Stimulated activated CD4-positive, alpha-beta T cell treated with anti-CD3 and anti-CD28 coated beads, Interleukin-4, amount 100 ng/mL, for 4 hours (primary cell): ENCODE measurements at regions not wholly inside any gene's neighbourhood (a gene's known extent, or its start where the extent isn't known, plus 50 kb on each side); places are given as distances from the start of the nearest gene placed in this dataset.

Source experiments
- DNase-seq, 2 experiments: peaks; one replicate each; pipeline ENCODE4 v3.0.0-alpha.2; 2020

DNA sequence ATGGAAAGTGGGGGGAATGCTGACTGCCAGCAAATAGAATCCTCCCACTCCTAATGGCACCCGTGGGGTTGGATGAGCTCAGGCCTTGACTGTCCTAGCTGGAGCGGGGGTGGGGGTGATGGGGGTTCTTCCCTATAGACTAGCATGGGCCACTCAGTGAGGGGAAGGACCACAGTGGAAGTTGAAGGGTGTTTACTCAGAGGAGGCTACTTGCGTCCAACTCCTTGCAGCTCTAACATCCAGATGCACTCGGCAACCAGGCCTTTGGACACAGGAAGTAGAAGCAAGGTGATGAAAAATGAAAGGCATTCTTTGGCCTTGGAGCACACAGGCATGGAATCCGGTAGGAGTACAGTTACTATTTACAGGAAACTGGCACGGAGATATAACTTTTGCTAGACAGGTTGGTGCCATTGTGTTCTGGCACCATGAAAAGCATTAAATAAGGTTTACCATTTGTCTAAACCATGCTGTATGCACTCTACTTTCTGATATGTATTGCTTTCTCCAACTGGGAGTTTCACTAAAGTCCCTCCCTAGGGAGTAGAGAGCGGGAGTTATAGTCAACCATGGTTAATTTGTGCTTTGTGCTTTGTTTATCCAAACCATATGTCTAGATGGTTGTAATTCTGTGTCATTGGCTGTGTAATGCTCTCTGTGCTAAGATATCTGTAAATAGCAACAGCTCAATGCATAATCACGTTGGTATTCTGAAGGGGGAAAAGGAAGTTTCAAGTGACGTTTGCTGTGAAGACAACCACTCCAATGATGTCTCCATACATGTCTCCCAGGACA is 125.3 kb downstream of the TSHZ3 start:
- DNase-seq = no peak

- peak in 1 of 2 experiments; percentile 27 for DNase-seq
These were observed 128.7 kb downstream of the TSHZ3 start for GRCh38 chr19:31220540-31220939.

- no peak for DNase-seq
These were observed 134.2 kb downstream of the TSHZ3 start for GRCh38 chr19:31214997-31215396.

- peak; percentile 70 to 93 for DNase-seq
These were observed 135.2 kb downstream of the TSHZ3 start for GRCh38 chr19:31214086-31214485.

- no peak for DNase-seq
These were observed 138.1 kb downstream of the TSHZ3 start for GRCh38 chr19:31211088-31211487.

DNA sequence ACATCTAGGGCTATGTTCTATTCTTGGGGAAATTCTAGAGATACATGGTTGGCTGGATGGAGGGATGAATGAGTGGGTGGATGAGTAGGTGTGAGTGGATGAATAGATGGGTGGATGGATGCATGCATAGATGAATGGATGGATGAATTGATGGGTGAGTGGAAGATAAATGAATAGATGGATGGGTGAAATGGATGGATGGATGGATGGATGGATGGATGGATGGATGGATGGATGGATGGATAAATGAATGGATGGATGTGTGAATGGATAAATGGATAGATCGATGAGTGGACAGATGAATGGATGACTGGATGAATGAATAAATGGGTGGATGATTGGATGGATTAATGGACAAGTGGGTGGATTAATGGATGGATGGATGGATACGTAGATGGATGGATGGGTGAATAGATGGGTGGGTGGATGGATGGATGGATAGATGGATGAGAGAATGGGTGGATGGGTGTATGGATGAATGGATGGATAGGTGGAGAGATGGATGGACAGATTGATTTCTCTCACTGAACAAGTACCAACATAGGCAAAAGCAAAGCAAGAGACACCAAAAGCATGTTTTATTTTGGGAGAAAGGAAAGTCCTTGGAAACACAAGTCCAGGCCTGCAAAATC is 143.2 kb downstream of the TSHZ3 start:
- no peak for DNase-seq

- no peak for DNase-seq
These were observed 145.1 kb downstream of the TSHZ3 start for GRCh38 chr19:31204115-31204514.

DNA sequence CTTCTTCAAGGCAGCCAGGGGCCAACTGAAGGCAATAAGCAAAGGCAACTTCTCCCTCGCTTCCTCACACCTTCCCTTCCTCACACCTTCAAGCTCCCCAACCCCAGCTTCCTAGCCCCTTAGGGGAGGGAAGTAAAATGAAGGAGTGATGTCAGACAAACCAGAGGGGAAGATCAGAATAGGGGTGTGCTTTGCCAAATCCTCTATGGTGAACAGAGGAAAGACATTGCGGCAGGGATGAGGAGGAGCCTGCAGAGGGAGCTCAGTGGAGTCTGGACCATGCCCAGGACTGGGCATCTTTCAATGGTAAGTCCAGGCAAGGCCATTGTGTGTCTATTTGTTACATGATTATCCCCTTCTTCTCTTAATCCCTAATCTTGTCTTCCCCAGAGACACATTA is 164.0 kb downstream of the TSHZ3 start:
- no peak for DNase-seq

DNA sequence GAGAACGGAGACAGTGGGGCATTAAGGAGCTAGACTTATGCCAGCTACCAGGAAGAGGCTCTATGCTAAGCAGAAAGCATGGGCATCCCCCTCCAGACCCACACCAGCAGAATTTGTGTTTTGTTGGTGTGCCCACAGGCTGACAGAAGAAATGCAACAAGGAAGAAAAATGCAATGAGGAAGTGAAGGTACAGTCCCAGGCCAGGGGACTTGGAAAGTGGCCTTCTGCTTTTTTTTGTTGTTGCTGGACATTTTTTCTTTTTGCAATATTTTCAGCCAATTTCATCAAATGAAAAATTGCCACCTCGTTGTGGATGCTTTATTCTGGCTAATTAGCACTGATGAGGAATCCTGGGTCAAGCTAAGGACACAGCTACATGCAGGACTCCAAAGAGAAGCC is 167.7 kb downstream of the TSHZ3 start:
- DNase-seq = no peak

DNA sequence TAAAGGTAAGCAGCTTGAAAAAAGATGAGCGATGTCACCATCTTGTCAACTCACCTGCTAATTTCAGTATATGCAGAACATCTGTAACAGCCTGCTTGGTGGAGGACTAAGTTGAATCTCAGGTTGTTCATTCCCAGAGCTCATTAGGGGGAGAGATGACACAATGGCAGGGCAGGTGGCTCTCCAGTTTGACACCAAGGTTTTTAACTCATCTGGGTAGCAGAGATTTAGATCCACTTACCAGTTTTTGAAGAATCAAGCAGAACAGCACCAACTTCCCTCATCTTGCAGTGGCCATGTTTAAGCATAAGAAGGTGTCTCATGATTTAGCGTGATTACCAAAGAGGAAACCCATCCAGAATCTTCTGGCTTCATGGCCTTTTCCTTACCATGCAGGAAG is 168.3 kb downstream of the TSHZ3 start:
- no peak for DNase-seq

- DNase-seq = no peak
These were observed 169.8 kb downstream of the TSHZ3 start for GRCh38 chr19:31179471-31179852.

DNA sequence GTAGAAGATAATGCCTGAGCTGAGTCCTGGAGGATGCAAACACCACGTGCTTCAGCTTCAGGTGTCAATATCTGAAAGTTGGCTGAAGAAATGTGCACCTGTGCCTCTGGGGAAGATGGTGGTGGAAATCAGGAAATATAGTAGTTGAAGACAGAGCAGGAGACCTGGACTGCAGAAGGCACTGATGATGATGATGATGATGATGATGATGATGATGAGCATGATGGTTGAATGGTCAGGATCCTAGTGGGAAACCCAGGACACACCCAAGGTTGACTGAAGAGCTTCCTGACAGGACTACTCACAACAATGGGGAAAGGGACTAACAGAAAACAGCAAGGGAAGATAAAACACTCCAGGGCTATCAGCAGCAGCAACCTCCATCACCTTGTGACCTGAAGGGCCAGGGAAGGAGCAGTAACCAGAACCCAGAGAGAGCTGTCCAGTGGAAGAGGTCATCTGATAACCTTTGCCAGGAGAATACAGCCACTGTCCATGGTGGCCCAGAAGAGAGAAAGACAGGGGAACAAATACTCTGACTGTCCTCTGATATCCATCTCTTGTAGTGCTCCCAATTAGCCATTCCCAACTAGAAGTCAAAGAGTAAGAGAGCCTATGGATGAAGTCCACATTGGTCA is 170.3 kb downstream of the TSHZ3 start:
- DNase-seq = no peak

GRCh38 chr19:31177246-31177645 is 172.0 kb downstream of the TSHZ3 start:
- DNase-seq = no peak

DNA sequence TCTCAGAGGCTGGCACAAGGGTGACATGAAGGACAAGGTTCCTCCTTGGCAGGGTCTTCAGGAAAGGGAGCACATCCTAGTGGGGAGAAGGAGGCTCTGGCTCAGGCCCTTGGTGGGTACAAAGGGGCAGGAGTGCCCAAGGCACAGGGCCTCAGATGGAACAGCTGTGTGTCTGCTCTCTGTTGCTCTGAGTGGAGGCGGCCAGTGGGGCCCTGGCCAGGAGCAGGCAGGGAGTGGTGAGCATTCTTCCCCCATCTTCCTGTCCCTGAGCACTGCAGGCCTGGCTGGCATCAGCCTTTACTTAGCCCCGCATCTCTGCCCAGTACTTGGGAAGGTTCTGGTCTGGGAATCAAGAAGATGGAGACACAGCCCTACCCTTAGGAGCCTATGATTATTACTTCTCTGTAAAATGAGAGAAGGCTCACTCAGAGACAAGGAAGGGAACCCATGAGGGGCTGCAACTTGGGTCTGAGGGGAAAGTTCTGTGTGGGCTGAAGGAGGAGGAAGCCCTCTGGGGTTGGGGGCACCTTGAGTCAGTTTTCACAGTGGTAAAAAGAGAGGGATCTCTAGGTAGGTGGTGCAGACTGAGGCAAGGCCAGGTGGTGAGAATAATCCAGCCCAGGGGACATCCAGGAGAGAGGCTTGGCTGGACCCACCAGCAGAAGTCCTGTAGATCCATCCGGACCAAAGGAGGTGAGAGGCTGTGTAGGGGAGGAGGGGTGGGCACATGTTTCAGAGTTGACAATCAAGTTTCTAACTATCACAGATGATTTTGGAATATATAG is 173.5 kb downstream of the TSHZ3 start:
- DNase-seq = no peak

GRCh38 chr19:31174948-31175347 is 174.3 kb downstream of the TSHZ3 start:
- DNase-seq = no peak

DNA sequence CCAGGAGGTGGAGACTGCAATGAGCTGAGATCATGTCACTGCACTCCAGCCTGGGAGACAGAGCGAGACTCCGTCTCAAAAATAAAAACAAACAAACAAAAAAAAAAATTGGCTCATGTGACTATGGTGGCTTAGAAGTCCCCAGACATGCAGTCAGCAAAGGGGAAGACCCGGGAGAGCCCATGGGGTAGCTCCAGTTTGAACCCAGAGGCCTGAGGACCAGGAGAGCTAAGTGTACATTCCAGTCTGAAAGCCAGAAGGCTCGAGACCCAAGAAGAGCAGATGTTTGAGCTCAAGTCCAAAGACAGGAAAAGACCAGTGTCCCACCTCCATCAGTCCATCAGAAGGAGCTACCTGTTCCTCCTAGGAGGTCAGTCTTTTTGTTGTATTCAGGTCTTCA is 175.2 kb downstream of the TSHZ3 start:
- no peak for DNase-seq

GRCh38 chr19:31171936-31172335 is 177.3 kb downstream of the TSHZ3 start:
- no peak for DNase-seq

GRCh38 chr19:31170046-31170445 is 179.2 kb downstream of the TSHZ3 start:
- no peak for DNase-seq

DNA sequence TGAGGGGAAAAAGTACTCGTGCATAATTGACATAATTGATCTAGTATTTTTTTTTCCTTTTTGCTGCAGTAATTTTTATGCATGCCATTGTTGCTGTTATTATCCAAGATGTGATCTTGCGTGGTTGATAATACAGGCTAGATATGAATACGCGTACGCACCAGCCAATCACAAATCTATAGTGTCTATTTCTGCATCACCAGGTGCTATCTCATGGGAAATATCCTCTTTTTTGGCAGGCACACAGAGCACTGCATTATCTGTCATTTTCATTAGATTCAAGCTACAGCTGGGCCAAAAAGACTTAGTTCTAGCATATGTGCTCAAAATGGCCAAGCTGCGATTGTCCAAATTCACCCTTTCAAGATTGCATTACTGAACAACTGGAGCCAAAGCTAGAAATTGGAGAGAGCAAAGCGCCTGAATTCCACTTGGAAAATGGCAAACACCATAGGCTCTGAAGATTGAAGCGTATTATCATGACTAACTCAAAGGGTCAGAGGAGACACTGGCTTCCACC is 181.1 kb downstream of the TSHZ3 start:
- no peak for DNase-seq

GRCh38 chr19:31167690-31168089 is 181.5 kb downstream of the TSHZ3 start:
- no peak for DNase-seq

DNA sequence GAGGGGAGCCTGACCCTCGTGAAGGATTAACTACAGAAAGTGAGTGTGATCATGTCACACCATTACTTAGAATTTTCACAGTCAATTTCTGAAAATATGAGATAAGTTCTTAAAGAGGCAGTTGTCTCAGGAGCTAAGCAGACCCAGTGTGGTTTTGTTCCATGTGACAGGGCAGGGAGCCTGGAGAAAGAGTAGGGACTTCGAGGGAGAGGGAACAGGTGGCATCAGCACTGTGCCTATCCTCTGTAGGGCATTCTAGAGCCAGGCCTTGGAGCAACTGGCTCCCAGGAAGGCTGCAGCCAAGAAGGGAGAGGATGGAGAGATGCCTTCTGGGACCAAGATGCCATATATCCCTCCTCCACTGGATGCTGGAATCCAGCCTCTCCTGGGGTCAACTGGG is 183.0 kb downstream of the TSHZ3 start:
- DNase-seq = no peak

DNA sequence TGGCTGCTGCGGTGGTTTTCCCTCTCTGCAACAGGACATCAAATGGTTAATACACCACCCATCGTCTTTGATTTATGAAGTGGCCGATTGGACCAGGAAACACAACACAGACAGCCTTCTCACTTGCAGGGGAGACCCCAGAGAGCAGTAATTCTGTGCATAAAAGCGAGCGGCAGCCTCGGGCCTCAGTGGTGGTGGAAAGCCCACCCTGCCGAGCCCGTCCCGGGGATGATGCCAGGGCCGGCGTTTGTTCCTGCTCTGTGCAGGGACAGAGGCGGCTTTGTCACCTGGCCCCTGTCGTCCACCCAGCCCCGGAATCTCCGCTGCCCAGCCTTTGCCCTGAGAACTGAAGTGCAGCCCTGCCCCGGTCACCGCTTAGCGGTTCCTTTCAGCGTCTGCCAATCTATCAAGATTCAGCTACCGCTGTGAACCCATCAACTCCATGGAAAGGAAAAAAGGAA is 184.4 kb downstream of the TSHZ3 start:
- DNase-seq = no peak

DNA sequence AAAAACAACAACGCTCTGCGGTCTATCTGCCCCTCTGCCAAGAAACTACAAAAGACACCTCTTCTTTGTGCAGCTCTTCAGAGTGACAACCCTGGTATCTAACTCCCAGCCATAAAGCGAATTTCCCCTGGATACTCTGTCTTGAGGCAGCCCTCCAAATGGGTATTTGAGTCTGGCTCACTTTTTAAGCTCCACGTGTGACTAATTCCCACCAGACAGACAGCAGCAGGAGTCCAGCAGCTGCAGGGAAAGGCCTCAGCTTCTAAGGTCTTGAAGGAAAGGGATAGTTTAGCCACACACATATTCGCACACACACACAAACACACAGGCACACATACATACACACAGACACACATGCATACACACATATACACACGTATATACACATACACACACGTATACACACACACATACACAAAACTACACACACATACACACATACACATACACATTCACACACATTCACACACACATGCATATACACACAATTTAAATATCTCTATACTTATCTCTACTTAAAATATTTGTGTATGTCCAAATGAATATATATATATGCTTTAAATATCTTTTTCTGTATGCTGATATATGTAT is 188.8 kb downstream of the TSHZ3 start:
- no peak for DNase-seq
